ENCODE measurements at regions not wholly inside any gene's neighbourhood (a gene's known extent, or its start where the extent isn't known, plus 50 kb on each side); places are given as distances from the start of the nearest gene placed in this dataset.

DNA sequence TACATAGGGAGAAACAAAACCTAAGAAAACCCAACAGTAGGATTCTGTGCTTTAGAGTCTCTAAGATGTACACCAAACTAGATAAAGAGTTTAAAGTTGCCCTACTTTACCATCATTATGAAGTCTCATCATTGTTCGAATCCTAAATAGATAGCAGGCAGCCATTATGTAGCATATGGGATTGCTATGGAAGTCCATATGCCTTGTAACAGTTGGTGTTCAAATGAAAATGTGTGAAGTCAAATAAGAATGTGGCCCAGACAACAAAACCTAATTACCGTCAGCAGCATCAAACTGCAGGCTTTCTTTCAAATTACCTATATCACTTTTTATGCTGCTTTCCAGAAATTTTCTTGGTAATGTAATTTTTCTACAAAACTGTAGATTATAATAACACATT lies 1380.1 kb downstream of the GRIK2 start:
- Histone ChIP-seq H2AFZ (ENCODE audit: low read depth, low read length) (no peak overlapping the region), H3K4me2 (ENCODE audit: low read length) (no peak overlapping the region), H3K79me2 (ENCODE audit: low read length) (no peaks in the 10 kb centered on the region), H4K20me1 (ENCODE audit: insufficient read depth, low read length) (no peaks in the 10 kb centered on the region), H3K36me3 (replicated peaks; ENCODE audit: low read depth, low read length) (no peaks in the 10 kb centered on the region), H3K4me3 (ENCODE audit: low read length) (no peak overlapping the region), H3K4me1 (ENCODE audit: low read length) (no peaks in the 10 kb centered on the region), H3K27me3 (ENCODE audit: low read depth, low read length) (no peaks in the 10 kb centered on the region), H3K9me3 (ENCODE audit: insufficient read depth, low read length) (no peaks in the 10 kb centered on the region), H3K27ac (ENCODE audit: low read length) (no peak overlapping the region), H3K9ac (ENCODE audit: low read length) (no peak overlapping the region)
- TF ChIP-seq CTCF (IDR thresholded peaks at IDR 0.05; ENCODE audit: low read depth, low read length) (no peak), EZH2phosphoT487 (IDR thresholded peaks at IDR 0.05; ENCODE audit: low read depth) (no peak)

DNA sequence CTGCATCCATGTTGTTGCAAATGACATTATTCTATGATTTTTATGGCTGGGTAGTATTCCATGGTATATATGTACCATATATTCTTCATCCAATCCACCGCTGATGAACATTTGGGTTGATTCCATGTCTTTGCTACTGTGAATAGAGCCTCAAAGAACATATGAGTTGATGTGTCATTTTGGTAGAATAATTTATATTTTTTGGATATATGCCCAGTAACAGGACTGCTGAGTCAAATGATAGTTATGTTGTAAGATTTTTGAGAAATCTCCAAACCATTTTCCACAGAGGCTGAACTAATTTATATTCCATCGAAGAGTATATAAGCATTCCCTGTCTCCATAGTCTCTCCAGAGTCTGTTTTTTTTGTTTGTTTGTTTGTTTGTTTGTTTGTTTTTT lies 1373.5 kb downstream of the GRIK2 start:
- H3K4me2 ChIP-seq (ENCODE audit: low read length) = no peak overlapping the region
- no peaks in the 10 kb centered on the region for H4K20me1 ChIP-seq (ENCODE audit: insufficient read depth, low read length)
- no peak overlapping the region for H3K27ac ChIP-seq (ENCODE audit: low read length)
- no peaks in the 10 kb centered on the region for H3K36me3 ChIP-seq (replicated peaks; ENCODE audit: low read depth, low read length)
- TF ChIP-seq EZH2phosphoT487 (IDR thresholded peaks at IDR 0.05; ENCODE audit: low read depth) (no peak), CTCF (IDR thresholded peaks at IDR 0.05; ENCODE audit: low read depth, low read length) (no peak)
- H3K4me1 ChIP-seq (ENCODE audit: low read length) = no peaks in the 10 kb centered on the region
- no peaks in the 10 kb centered on the region for H3K79me2 ChIP-seq (ENCODE audit: low read length)
- H3K27me3 ChIP-seq (ENCODE audit: low read depth, low read length) = no peaks in the 10 kb centered on the region
- H3K4me3 ChIP-seq (ENCODE audit: low read length) = no peak overlapping the region
- no peaks in the 10 kb centered on the region for H3K9me3 ChIP-seq (ENCODE audit: insufficient read depth, low read length)
- no peak overlapping the region for H2AFZ ChIP-seq (ENCODE audit: low read depth, low read length)
- H3K9ac ChIP-seq (ENCODE audit: low read length) = no peak overlapping the region

- Histone ChIP-seq H3K4me1 (ENCODE audit: low read length) (no peaks in the 10 kb centered on the region), H4K20me1 (ENCODE audit: insufficient read depth, low read length) (no peaks in the 10 kb centered on the region), H3K4me3 (ENCODE audit: low read length) (no peak overlapping the region), H3K27ac (ENCODE audit: low read length) (no peak overlapping the region), H3K27me3 (ENCODE audit: low read depth, low read length) (no peaks in the 10 kb centered on the region), H3K9ac (ENCODE audit: low read length) (no peak overlapping the region), H3K36me3 (replicated peaks; ENCODE audit: low read depth, low read length) (no peaks in the 10 kb centered on the region), H3K79me2 (ENCODE audit: low read length) (no peaks in the 10 kb centered on the region), H3K4me2 (ENCODE audit: low read length) (no peak overlapping the region), H3K9me3 (ENCODE audit: insufficient read depth, low read length) (no peaks in the 10 kb centered on the region), H2AFZ (ENCODE audit: low read depth, low read length) (no peak overlapping the region)
- TF ChIP-seq EZH2phosphoT487 (IDR thresholded peaks at IDR 0.05; ENCODE audit: low read depth) (no peak), CTCF (IDR thresholded peaks at IDR 0.05; ENCODE audit: low read depth, low read length) (no peak)
Measured at GRCh38 chr6:102764317-102764716, 1370.8 kb downstream of the GRIK2 start.

DNA sequence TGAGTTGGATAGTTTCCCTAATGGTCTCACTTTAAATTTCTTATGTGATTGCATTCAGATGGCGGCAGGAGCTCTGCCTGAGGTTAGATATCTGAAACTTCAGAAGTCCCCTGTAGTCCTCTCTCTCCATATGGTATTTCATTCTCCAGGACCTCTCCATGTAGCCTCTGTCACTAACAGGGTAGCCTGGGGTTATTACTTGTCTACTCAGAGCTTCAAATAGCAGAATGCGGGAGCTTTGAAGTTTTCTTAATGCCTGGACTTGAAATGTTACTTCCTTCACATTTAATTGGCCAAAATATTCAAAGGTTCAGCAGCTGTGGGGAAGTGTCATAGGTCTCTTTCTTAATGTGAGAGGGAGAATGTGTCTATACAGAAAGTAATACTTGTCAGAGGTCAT lies 1370.4 kb downstream of the GRIK2 start:
- H3K27ac ChIP-seq (ENCODE audit: low read length) = no peak overlapping the region
- H3K9me3 ChIP-seq (ENCODE audit: insufficient read depth, low read length) = no peaks in the 10 kb centered on the region
- H3K4me1 ChIP-seq (ENCODE audit: low read length) = no peaks in the 10 kb centered on the region
- TF ChIP-seq EZH2phosphoT487 (IDR thresholded peaks at IDR 0.05; ENCODE audit: low read depth) (no peak), CTCF (IDR thresholded peaks at IDR 0.05; ENCODE audit: low read depth, low read length) (no peak)
- H3K9ac ChIP-seq (ENCODE audit: low read length) = no peak overlapping the region
- H3K4me3 ChIP-seq (ENCODE audit: low read length) = no peak overlapping the region
- no peaks in the 10 kb centered on the region for H4K20me1 ChIP-seq (ENCODE audit: insufficient read depth, low read length)
- no peak overlapping the region for H3K4me2 ChIP-seq (ENCODE audit: low read length)
- no peaks in the 10 kb centered on the region for H3K36me3 ChIP-seq (replicated peaks; ENCODE audit: low read depth, low read length)
- no peaks in the 10 kb centered on the region for H3K27me3 ChIP-seq (ENCODE audit: low read depth, low read length)
- H3K79me2 ChIP-seq (ENCODE audit: low read length) = no peaks in the 10 kb centered on the region
- no peak overlapping the region for H2AFZ ChIP-seq (ENCODE audit: low read depth, low read length)
